ENCODE measurements at regions not wholly inside any gene's neighbourhood (a gene's known extent, or its start where the extent isn't known, plus 50 kb on each side); places are given as distances from the start of the nearest gene placed in this dataset.

GRCh38 chr9:129449066-129449465 lies 171.8 kb downstream of the C9orf50 start:
- no peak for TF ChIP-seq CTCF (IDR thresholded peaks at IDR 0.05 in 8 of 11, conservative IDR thresholded peaks at IDR 0.05 in 3 of 11)
- TF ChIP-seq POLR2A (IDR thresholded peaks at IDR 0.05) = no peak
- TF ChIP-seq POLR2AphosphoS5 (IDR thresholded peaks at IDR 0.05) = no peak
